NCI-H460 (cell line): ENCODE measurements at regions not wholly inside any gene's neighbourhood (a gene's known extent, or its start where the extent isn't known, plus 50 kb on each side); places are given as distances from the start of the nearest gene placed in this dataset.

Experiments
- DNase-seq: peaks from one replicate; pipeline ENCODE4 v3.0.0-alpha.2; 2016; ENCODE audit warnings: low read depth; ENCODE audit errors: extremely low read depth

DNA sequence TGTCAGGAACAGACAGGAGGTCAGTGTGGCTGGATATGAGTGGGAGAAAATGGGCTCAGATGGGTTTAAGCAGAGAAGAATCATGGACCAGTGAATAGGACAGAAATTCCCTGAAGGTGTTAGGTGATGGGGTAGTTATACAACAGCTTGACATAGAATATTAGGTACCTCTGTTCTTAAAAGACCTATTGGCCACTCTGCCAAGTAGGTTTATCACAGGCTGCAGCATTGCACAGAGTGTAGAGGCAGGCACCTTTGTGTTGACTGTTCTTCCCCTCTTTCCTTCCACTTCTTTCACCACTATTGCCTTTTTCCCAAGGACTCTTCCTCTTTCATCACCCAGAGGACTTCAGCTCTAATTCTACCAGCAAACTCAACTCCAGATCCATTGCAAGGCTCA lies 274.4 kb downstream of the CDCA7 start:
- DNase-seq: no peak

DNA sequence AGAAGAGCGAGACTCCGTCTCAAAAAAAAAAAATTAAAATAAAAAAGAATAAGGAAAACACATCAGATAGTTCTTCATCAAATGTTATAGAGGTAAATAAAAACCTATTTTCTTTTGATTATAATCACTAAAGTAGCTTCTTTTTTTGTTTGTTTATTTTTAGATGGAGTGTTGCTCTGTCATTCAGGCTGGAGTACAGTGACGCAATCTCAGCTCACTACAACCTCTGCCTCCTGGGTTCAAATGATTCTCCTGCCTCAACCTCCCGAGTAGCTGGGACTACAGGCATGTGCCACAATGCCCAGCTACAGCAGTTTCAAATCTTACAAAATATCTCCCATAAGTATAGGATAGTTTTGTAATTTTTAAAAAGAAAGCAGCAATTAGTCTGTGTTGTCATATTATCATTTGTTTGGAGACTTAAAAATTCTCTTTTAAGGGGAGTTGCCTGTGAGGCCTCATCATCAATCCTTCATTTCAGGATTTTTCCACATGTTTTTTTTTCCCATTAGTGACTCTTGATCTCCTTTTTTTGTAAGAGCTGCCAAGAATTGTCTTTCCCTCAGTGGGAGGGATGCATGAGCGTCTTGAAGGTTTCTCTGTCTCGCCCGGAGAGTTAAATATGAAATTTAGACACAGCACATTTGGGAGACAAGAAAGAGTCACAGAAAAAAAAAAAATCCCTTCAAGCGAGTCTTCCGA lies 275.9 kb downstream of the CDCA7 start:
- no peak for DNase-seq

DNA sequence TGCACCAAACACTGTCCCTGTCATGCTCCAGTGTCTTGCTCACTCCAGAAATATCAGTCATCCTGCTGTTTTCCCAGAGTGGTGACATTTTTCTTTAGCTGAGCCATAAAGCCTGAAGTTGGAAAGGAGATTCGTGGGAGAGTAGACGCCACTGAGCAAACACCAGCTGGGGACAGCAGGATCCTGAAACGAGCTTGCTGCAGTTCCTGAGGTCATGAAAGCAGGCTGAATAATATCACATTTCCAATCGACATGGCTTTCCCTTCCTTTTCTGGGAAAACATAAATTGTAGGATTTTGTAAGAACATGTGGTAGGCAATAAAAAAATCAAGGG lies 276.4 kb downstream of the CDCA7 start:
- no peak for DNase-seq

DNA sequence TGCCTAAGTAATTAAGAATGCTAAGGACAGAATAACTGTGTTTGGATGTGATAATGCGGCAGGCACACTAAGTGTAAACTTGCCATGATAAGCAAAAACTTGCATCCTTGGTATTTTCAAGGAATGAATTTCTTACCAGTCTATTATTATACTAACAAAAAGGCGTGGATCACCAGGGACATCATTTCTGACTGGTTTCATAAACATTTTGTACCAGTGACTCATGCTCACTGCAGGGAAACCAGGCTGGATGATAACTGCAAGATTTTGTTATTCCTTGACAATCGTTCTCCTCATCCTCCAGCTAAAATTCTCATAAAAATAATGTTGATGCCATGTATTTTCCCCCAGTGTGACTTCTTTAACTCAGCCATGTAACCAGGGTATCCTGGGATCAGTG lies 289.5 kb downstream of the CDCA7 start:
- no peak for DNase-seq

DNA sequence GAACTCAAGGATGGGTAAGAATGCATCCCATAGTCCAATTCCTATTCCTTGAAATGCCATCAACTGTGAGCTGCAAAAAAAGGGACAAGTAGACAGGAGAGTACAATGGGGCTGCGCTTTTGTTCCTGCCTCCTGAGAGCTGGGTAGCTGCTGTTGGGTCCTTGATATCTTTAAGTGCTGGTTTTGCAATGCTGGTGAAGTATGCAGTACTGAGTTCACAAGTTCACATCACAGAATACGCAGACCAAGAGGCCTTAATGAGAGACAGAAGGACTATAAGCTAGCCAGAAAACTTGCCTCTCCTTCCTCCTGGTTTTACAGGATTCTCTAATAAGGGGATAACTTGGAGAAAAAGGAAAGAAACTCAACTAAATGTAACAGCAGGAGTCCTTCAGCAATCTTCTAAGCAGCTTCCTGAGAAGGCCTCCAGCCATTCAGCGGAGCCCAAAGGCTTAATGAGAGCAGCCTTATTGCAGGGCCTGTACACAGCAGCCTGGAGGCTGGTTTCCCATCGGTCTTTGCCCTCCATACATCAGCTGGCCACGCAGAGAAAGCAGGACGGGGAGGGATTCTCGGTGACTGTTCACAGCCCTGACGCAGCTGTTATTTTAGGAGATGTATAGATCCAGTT lies 293.1 kb downstream of the CDCA7 start:
- no peak for DNase-seq

DNA sequence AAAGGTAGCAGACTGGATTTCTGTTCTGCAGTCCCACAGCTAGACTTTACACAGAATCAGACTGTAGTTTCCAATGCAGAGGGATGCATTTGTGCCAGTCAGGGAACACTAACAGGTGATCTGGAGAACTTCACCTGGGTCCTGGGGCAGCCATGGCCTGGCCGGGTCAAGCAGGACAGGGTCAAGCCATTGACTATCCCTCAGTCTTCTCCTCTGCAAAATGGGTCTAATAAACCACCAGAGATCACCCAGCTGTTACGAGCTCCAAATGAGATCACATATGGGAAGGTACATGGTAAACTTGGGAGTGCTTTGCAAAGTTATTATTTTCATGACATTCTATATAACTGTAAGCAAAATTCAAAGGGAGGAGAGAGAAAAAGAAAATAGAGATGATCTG lies 294.1 kb downstream of the CDCA7 start:
- no peak for DNase-seq

DNA sequence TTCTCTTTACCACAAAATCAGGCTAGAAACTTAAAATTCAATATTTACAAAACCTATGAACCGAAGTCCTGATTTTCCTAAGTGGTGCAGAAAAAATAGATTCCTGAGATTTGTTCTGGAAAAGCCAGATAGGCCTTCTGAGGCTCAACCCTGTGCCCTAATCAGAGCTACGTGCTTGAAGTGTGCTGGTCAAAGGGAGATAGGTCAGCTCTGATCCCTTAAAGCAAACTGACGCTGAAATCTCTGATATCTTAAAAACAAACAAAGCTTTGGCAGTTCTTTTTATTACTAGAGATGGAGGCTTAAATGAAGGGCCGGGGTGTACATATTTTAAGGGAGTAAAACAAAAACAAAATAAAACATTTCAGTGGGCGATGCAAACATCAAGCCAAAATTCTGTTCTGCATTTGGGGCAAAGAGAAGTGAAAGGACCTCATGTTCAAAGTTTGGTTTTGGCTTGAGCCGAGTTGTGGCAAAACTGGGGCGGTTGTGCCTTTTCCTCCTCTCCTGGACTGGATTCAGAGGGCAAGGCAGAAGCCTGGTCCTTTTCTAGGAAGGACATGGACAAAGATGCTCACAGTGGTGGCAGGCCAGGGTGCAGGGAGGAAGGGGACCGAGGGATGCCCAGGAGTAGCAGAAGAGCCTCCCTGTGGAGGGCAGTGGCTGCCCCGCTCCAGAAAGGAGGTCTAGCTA lies 295.0 kb downstream of the CDCA7 start:
- DNase-seq: no peak

DNA sequence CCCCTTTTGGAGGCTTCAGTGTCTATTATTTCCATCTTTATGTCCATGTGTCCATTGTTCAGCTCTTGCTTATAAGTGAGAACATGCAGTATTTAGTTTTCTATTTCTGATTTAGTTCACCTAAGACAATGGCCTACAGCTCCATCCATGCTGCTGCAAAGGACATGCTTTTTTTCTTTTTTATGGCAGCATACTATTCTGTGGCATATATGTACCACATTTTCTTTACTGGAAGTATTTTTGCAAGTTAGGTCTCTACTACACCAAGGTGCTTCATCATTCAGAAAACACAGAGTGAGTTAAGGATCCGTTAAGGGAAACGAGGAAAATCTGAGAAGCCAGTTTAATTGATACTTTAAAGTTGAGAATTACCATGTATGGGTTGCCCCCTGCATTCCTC lies 297.2 kb downstream of the CDCA7 start:
- DNase-seq: no peak

DNA sequence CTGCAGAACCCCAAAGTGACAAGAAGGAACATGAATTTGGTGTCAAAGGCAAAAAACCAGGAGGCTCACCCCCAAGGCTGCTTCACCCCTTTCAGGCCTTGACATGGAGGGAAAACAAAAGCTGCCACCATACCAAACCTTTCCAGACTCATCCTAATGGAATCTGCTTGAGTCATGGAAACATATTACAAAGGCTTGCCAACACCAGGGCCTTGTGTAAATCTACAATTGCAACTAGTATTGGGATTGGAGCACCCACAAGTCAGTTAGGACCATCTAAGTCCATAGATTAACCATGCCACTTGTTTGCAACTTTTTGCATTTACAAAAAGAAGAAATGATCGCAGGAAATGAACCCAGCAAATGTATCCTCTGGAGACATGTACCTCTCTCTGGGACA lies 297.6 kb downstream of the CDCA7 start:
- peak; percentile 41 for DNase-seq

DNA sequence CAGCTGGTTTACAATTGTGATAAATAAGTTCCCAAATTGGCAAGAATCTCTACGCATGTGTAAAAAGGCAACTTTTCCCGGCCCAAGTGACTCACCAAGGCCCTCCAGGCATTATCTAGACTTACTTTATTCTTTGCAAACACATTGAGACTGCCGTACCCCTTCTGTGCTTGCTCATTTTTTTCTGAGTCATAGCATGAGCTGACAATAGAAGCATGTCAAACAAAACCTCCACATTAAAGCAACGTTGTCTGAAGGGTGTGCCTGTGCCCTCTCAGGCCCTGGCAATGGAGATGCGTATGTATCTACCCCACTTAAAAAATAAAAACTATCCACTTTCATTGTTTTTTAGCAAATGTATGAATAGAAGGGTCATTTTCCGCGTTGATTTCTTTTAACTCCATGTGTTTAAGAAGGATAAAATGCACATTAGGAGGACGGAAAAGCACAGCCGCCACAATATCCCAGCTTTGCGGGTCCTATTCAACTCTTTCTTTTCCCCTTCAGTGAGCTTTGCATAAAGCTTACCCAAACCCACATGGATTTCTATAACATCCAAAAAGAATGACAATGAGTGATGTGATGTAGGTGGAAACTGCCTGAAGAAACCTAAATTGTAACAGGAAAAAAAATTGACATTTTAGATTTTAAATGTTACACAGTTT lies 298.2 kb downstream of the CDCA7 start:
- DNase-seq: peak; percentile 79

DNA sequence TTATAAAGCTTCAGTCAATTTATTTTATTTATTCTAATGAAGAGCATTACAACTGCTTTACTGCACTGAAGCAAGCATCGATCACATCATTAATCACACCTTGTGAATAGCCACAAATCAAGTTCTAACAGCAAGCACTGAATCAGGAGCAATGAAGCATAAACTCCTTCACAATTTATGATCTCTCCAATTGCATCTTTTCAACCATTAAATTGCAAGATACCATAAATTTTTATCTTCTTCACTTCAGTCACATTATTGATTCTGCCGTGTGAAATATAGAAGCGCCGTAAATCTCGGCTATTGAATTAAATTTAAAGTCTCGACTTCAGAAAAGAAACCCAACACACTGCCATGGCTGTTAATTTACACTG lies 298.7 kb downstream of the CDCA7 start:
- DNase-seq: no peak

DNA sequence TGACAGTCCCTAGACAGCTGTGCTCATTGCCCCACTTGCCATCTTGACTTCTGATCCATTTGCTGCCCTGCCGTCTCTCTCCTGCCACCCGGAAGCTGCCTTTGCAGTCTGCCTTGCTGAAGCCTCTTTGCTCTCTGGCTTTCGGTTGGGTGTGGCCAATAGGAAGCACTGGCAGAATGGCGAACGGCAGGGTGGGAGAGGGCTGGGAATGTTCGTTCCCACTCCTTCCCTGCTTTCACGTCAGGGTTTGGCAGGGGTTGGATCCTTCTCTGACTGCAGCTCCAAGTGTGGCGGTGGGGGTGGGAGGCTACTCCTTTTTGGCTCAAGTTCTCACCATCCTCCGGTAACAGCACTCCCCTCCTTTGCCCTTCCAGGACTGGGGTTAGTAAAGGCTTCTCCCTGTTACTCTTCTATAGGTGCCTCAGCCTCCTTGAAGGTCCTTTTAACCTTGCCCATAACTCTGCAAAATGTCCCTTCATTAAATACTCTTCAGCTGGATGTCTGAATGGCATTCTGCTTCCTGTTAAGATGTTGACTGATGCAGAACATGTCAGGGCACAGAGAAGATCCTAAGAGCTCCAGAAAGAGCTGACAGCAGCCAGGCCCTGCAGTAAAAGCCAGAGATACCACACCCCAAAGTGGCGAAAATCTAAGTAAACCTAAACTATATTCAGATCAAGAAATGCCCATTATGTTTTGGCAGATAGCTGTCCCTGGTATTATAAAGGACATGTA lies 299.7 kb downstream of the CDCA7 start:
- no peak for DNase-seq

DNA sequence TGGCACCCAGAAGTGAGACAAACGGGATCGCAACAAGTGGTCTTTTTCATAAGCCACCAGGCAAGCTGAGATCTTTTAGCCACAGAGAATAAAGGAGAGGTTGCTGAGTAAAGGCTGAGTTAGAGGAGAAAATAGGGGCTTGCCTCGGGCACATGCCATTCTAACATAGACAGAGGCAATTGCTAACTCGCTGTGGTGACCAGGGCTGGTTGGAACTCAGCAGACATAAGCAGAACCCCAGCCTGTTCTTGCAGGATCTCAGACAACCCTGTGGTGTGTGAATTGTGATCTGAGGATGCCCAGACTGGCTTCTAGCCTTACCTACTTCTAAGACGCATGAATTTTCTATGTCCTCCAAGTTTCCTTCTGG lies 300.2 kb downstream of the CDCA7 start:
- DNase-seq: no peak

DNA sequence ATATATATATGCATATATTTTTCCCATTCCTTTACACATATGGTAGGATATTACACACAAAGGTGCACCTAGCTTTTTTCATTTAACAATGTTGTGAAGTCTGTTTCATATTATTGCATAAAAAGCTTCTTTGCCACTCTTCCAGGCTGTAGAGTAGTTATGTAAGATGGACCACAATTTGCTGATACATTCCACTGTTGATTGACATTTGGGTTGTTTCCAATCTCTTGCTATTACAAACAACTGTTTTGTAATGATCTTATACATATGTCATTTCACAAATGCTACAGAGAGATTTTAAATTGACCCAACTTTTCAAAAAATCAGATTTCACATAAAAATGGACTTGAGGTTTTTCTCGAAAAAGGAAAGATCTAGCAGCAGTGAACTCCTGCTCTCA lies 301.4 kb downstream of the CDCA7 start:
- DNase-seq: no peak

DNA sequence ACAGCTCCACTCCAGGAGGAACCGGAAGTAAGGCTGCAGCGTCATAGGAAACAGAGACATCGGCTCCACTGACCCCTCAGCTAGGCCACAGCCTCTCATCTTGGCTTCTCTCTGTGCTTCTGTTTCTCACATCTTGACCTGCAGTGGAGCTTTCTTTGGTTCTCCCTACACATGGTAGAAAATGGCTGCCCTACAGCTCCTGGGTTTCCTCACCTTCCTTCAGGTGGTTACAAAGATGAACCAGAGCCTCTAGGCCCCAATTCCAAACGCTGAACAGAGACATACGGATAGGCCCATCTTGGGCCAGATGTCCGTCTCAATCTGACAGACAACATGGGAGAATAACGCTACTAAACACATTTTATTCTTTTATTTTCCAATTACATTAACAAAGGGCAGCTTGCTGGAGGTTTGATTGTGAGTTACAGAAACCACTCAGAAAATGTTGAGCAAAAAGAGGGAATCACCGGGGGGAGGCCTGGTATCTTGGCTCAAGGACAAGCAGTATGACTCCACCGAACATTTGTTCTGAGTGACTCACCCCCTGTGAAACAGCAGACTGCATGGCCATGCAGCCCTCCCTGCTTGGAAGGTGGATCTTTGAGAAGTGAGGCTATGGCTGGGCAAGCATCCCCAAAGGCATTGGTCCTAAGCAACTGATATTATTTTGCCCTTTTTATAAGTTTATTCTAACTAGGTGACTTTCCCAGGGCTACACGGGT lies 303.5 kb downstream of the CDCA7 start:
- no peak for DNase-seq

DNA sequence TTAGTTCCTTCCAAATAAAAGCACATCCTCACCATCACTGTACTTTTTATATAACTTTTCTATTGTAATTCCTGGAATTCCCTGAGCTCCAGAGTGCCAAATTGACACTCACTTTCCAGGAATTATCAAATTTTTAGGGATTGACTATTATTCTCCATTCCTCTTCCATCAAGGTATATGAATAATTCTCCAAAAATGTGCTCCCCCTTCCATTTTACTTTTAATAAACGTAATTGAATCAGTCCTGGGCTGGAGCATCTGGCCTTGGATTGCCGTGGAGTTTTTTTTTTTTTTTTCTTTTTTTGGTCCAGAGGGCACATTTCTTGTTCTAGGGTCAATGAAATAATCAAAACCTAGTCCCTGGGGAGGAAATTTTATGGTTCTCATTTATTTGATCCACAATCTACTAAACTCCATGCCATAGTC lies 304.3 kb downstream of the CDCA7 start:
- no peak for DNase-seq

DNA sequence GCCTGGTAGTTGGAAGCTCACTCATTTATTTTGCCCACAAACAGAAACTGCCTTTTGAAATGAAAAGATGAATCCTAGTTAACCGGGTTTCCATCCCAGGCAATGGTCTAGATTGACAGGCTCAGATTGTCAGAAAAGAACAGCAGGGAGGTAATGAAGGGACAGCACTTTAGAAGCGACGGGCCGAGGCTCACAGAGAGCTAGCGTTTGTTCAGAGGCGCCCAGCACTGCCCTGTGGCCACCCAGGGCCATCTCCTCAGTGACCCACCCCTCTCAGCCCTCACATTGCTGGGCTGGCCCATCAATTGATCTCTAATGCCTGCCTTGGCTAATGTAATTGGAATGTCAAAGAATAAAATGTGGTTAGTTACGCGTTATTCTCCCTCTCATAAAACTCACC lies 304.8 kb downstream of the CDCA7 start:
- no peak for DNase-seq

DNA sequence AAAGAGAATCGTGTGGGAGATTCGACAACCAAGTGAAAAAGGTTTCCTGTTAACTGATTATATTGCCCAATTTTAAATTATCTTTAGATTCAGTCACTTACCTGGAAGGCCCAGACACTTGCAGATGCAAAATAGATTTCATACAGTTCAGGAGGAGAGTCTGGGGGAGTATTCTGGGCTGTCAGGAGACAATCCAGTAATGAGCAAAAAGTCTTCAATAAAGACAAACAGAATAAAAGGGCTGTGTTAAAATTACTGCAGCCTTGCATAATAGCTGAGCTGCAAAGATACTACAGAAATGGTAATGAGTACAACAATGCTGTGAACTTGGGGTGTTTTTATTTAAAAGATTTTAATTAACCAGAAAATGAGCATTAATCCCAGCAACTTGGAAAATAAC lies 303.6 kb downstream of the SP3 start:
- no peak for DNase-seq

DNA sequence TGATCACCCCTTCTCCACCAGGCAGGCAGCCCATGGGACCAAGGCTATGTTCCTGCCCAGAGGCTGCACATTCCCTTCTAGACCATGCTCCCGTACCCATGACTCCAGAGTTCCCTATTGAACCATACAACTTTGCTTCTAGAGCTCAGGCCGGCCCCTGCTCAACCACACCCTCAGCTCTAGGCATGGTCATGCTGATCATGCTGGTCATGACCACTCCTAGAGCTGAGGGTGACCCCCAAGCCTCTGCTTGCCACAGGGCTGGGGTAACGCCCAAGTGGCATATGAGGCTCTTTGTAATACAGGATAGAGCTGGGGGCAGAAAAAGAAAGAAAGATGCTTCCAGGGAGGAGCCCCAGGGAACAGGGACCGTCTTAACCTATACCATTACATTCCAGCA lies 301.8 kb downstream of the SP3 start:
- no peak for DNase-seq

DNA sequence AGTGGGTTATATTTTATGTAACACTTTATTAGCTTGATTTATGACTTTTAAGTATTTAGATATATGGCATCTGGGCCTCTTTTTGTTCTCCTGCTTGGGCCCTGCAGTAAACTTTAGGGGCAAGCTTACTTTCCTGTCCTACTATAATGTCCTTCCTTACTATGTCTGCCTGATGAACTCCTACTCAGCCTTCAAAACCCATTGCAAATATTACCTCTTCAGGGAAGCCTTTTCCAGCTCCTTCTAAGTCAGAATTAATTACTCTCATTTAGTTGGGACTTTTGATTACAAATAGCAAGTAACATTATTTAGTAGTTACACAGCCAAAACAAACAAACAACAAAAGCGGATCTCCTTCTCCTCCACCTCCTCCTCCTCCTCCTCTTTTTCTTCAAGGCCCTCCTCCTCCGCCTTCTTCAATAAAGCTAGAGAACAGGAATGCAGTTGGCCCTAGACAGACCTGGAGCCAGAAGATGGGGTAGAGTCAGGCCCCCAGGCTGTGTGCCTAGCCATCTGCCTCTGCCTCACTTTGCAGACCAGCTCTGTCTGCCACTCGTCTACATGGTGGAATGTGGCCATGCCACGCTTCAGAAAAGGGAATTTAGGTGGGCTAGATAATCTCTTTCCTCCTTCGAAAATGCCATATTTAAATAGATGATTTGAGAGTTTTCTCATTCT lies 301.2 kb downstream of the SP3 start:
- no peak for DNase-seq
